OCI-M1 (cell line): ENCODE measurements at regions not wholly inside any gene's neighbourhood (a gene's known extent, or its start where the extent isn't known, plus 50 kb on each side); places are given as distances from the start of the nearest gene placed in this dataset.

Source experiments
- DNase-seq: peaks from one replicate; lab custom pipeline; 2025; lab: John Stamatoyannopoulos, UW

DNA sequence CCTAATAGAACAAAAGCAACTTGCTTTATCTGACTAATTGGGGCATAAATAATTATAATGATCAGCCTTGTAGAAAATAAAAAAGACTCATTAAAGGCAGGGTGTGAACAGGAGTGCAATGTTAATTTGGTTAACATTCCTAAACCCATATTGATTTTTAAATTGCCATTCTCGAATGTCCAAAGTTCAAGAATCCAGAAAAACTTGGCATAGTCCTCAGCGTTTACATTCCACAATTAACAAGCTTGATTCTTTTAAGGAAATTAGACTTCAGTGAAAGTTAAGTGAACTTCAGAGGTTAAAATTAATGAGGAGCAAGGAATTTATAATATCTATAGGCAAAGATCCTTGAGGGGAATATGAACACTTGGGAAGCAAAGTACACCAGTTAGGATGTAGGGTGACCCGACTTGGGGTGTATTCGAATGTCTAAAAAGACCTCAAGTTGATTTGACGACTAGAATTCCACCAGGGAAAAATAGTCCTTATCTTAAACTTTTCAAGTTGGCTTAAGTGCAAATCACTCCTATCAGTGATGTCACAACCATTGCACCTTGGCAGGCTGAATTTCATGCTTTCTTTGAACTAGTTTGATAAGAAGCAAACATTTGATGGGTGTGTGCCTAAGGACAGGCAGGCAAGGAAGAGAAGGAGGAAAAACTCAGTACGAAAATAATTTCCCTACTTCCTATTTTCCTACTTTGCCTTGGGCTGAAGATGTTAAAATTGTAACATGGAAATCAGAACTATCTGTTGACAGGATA is 830.4 kb upstream of the COBL start:
- no peak for DNase-seq

- DNase-seq, result no peak
Measured at GRCh38 chr7:52143219-52143618, 826.6 kb upstream of the COBL start.

- no peak for DNase-seq
Measured at GRCh38 chr7:52140851-52141250, 824.2 kb upstream of the COBL start.

DNA sequence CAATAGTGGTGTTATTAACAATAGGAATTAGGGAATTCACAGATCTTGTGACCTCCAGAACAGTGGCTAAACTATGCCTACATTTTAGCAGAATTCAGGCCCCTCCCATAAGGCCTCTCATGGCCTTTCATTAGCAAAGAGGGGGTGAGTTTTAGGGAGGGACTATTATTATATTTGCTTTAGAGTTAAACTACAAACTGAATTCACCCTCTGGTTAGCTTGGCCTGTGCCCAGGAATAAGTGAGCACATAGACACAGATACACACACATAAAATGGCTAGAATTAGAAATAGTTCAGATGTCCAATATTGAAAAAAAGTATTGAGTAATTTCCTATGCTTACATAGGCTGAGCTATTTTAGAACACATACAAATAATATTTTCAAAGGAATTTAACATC is 818.8 kb upstream of the COBL start:
- DNase-seq, result no peak

- DNase-seq, result no peak
Measured at GRCh38 chr7:52129278-52129677, 812.7 kb upstream of the COBL start.

GRCh38 chr7:52120912-52121311 is 804.3 kb upstream of the COBL start:
- DNase-seq, result no peak

GRCh38 chr7:52119537-52119936 is 802.9 kb upstream of the COBL start:
- DNase-seq, result no peak

DNA sequence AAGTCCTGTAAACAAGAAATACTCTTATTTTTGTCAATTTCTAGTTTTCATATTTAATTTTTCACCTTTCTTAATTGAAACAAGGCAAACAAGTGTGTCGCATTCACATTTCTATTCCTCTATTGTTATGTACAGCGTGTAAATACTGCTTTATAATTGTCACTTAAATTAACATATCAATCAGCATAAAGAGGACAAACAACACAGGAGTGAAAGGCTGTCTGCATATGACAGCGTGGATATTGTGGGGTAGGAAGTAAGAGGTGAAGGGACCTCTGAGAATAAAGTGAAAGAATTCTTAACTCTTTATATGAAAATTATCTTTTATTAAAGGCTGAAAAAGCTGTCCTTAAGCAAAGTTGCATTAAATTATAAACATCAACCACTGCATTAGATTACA is 797.9 kb upstream of the COBL start:
- no peak for DNase-seq

DNA sequence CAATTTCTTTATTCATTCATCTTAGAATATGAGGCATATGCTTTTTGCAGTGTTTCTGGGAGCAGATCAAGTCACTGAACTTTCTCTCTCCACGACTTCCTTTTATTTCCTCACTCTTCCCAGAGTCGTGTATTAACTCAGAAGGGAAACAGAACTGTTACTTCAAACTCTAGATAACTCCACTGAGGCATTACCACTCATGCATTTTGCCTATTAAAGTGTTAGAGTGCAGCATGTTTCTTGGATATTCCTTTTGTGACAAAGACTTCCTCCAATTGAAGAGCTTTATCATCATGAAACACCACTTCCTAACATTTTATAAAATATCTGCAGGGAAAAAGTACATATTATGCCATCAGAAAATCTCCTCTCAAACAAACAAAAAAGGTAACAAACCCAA is 797.4 kb upstream of the COBL start:
- no peak for DNase-seq

DNA sequence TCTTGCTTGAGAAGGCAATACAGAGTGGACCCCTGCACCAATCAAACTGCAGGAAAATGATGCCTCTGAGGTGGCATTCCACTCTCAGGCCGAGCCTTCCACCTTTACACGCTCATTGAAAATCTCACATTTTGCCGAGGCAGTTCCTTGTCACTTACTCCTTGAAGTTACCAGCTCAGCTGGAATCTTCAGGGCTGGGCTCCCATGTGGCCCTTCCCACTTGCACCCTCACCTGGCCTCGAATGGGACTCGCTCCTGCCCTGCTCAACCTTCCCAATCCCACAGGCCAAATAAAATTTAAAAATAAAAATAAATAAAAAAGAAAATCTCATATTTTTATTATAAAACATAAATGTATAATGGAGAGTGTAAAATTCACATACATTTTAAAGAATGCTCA is 790.7 kb upstream of the COBL start:
- DNase-seq, result no peak

DNA sequence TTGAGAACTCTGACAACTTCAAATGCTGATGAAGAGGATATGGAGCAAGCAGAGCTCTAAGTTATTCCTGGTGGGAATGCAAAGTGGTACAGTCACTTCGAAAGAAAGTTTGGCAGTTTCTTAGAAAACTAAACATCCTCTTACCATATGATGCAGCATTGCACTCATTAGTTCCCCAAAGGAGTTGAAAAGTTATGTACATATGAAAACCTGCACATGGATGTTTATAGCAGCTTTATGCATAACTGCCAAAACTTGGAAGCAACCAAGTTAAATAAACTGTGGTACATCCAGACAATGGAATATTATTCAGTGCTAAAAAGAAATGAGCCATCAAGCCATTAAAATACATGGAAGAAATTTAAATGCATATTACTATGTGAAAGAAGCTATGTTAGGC is 779.3 kb upstream of the COBL start:
- no peak for DNase-seq

DNA sequence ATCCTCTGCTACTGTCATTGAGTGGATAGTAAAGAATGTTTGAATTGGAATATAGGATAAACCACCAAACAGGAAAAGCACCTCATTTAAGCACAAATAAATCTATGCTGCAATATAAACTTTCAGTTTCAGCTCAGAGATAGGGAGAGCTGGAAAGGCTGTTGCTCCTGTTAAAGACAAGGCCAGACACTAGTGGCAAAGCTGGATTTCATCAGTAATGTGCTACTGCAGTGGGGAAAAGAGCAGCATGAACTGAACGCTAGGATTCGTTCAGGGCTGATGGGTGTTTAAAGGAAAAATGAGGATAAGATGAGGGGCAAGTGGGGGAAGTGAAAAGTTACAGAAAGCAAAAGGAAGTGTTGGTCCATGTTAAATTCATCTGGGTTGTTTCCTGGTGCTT is 775.4 kb upstream of the COBL start:
- no peak for DNase-seq

DNA sequence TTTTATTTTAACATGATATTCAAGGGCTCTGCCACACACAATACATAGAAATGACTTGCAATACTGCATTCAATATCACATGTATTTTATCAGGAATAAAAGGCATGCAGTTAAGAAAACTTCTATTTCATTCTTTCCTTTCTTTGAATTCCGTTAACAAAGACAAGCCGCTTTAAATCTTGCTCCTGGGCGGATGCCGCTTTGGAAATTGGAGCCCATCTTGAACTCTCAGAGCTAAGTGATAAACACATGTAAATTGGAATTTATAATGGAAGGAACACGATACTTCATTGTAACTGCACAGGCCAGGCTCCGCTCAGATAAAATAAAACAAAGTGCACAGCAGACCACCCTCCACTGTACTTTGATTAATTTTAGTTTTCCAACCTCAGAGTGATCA is 774.5 kb upstream of the COBL start:
- DNase-seq, result no peak

DNA sequence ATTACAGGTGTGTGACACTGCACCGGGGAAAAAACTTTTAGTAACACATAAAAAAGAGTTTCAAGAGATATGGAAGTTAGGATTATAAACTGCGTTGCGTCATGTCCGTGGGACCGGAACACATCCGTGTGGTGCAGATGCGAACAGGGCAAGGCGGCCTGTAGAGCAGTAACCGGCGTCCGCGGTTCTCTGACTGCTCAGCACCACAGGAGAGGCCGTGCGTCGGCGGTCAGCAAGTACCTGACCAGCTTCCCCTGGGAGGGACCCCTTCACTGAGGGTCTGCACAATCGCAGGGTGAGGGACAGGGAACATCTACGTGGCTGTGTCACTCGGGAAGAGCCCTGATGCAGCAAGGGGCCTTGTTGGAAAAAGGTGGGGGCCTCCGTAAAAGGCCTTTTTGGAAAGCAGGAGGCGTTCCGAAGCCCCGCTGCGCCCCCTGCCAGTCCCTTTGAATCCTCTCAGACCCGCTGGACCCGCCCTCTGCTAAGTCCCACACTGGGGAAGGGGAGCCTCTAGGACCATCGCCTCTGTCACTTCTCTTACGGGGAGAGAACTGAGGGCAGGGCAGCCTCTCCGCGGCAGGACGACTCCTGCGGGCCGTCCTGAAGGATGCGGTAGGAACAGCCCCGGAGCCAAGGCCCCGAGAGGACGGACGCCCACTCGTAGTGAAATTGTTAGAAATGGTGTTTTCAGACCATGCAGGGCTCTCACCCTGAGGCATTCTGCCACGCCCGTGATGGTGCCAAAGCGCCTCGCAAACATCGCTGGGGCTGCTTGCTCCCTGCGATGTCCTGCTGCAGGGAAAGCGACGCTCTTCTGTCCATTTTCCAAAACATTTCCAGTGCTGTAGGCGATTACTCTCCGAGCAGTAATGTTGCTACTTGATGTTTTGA is 771.6 kb upstream of the COBL start:
- DNase-seq, result no peak

- no peak for DNase-seq
Measured at GRCh38 chr7:52085610-52086009, 769.0 kb upstream of the COBL start.

- no peak for DNase-seq
Measured at GRCh38 chr7:52080493-52080892, 763.9 kb upstream of the COBL start.

- DNase-seq, result no peak
Measured at GRCh38 chr7:52079726-52080125, 763.1 kb upstream of the COBL start.

GRCh38 chr7:52077571-52077970 is 761.0 kb upstream of the COBL start:
- no peak for DNase-seq

DNA sequence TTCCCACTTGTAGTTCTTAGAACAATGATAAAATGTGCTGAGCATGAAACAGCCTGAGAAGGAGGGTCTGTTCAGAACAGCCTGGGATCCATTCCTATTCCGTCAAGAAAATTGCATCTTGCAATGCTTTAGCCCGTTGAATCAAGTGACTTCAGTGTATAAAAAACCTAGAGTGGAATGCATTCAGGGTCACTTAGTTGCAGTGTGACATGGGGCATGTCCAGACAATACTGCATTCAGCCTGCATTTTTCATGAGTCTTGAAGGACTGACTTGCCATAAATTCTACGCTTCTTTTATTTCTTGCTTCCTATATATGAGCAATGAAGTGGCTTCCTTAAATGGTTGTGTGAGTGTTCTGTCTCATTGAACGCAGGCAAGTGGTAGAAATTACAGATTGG is 758.3 kb upstream of the COBL start:
- DNase-seq, result no peak

DNA sequence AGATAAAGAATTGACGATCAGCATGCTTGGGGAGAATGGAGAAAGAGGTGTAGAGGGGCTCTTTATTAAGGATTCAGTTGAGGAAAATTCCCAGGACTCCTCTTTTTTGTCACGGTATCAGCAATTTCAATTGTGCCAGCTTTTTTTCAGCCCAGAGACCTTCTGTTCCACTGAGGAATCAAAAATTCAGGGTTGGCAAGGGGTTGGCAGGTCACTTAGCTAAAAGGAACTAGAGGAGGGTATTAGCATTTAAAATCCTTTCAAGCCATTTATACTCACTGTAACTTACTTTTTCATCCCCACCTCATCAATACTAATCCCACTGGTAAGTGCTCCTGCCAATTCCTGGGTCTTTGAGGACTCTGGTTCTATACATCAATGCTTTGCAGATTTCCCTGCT is 757.5 kb upstream of the COBL start:
- no peak for DNase-seq

DNA sequence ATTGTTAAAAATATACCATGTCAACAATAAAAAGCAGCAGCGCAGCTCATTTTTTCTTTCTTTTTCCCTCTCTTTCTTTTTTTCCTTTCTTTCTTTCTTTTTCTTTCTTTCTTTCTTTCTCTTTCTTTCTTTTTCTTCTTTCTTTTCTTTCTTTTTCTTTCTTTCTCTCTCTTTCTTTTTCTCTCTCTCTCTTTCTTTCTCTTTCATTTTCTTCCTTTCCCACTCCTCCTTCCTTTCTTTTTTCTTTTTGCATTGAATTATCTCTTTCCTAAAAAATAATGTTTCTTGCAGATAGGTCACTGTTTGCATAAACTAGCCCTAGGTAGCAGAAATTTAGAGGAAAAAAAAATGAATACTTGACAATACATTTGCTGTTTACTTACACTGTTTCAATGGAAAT is 755.1 kb upstream of the COBL start:
- DNase-seq, result no peak

- DNase-seq, result no peak
Measured at GRCh38 chr7:52064493-52064892, 747.9 kb upstream of the COBL start.

DNA sequence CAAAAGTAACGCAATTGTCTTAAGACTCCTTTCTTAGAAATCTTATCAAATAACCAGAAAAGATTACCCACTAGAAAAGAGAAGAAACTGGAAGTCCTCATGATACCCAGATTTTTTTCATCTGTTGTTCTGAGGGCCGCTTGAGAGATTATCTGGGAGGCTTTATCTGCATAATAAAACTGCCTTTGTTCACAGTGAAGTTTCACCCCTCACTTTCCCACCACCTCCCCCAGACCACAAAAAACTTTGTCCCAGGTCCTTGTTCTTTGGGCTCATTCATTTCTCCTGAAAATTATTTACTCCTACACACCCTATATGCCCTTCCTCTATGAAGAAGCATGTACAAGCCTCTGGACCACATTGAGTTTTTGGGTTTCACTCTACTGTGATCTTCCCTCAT is 745.1 kb upstream of the COBL start:
- DNase-seq, result peak; percentile 26

- DNase-seq, result no peak
Measured at GRCh38 chr7:52053525-52053924, 736.9 kb upstream of the COBL start.
